DOHH2 (cell line): ENCODE measurements at regions not wholly inside any gene's neighbourhood (a gene's known extent, or its start where the extent isn't known, plus 50 kb on each side); places are given as distances from the start of the nearest gene placed in this dataset.

ENCODE experiments used
- H3F3A ChIP-seq: fragments of 200-600 bp; sonication (generic), shearing (Covaris generic); 2 replicates; pipeline ENCODE4 v1.6.0; 2016; ENCODE audit warnings: antibody characterized with exemption, mild to moderate bottlenecking; ENCODE audit not compliant: control insufficient read depth, insufficient read depth
- H3K27ac ChIP-seq: fragments of 200-600 bp; sonication (generic); 2 replicates; pipeline ENCODE4 v1.5.1; 2014; ENCODE audit warnings: low read depth, mild to moderate bottlenecking, low read length, moderate library complexity
- H3K27me3 ChIP-seq: fragments of 200-600 bp; sonication (generic); 2 replicates; pipeline ENCODE4 v1.6.1; 2014; ENCODE audit warnings: mild to moderate bottlenecking, low read length, mixed read lengths; ENCODE audit not compliant: control insufficient read depth
- H3K36me3 ChIP-seq: fragments of 200-600 bp; sonication (generic); 2 replicates; pipeline ENCODE4 v1.6.1; 2014; ENCODE audit warnings: mild to moderate bottlenecking, low read length, moderate library complexity, mixed read lengths; ENCODE audit not compliant: control insufficient read depth
- H3K4me1 ChIP-seq: fragments of 200-600 bp; sonication (generic); 2 replicates; pipeline ENCODE4 v1.6.1; 2014; ENCODE audit warnings: mild to moderate bottlenecking, low read length, mixed read lengths; ENCODE audit not compliant: control insufficient read depth
- H3K4me2 ChIP-seq: fragments of 200-600 bp; sonication (generic); 2 replicates; pipeline ENCODE4 v1.6.0; 2014; ENCODE audit warnings: mild to moderate bottlenecking, low read length, moderate library complexity
- H3K4me3 ChIP-seq: fragments of 200-600 bp; sonication (generic); 2 replicates; pipeline ENCODE4 v1.5.1; 2014; ENCODE audit warnings: mild to moderate bottlenecking, low read length, mixed read lengths
- H3K79me2 ChIP-seq: fragments of 200-600 bp; sonication (generic); 2 replicates; pipeline ENCODE4 v1.6.1; 2014; ENCODE audit warnings: mild to moderate bottlenecking, low read length, mixed read lengths; ENCODE audit not compliant: control insufficient read depth
- H3K9me2 ChIP-seq: fragments of 200-600 bp; sonication (generic); replicated peaks from 2 replicates; pipeline ENCODE4 v1.6.1; 2014; ENCODE audit warnings: mild to moderate bottlenecking, low read length, mixed read lengths; ENCODE audit not compliant: control insufficient read depth
- H3K9me3 ChIP-seq: fragments of 200-600 bp; sonication (generic); 2 replicates; pipeline ENCODE4 v1.6.1; 2014; ENCODE audit warnings: antibody characterized with exemption, low read length, mixed read lengths; ENCODE audit not compliant: control insufficient read depth, insufficient read depth
- H4K20me1 ChIP-seq: fragments of 200-600 bp; sonication (generic); 2 replicates; pipeline ENCODE4 v1.6.0; 2014; ENCODE audit warnings: low read depth, mild to moderate bottlenecking, antibody characterized with exemption, low read length, moderate library complexity; ENCODE audit not compliant: control insufficient read depth, insufficient read depth
- EZH2phosphoT487 ChIP-seq: fragments of 200-600 bp; sonication (generic); IDR thresholded peaks from 2 replicates; pipeline ENCODE4 v1.6.1; 2017; ENCODE audit warnings: borderline replicate concordance, mild to moderate bottlenecking, antibody characterized with exemption, low read length, moderate library complexity, mixed read lengths
- TF ChIP-seq, protein P1 (sequence below): fragments of 200-600 bp; sonication (generic); IDR thresholded peaks from one replicate; pipeline ENCODE4 v1.5.1; 2014; ENCODE audit warnings: antibody characterized with exemption, mild to moderate bottlenecking, low read depth, low read length; ENCODE audit not compliant: poor library complexity, severe bottlenecking

- Histone ChIP-seq H3K27me3 (peaks cover 42% of the 10 kb centered on the region), H3K79me2 (no peaks in the 10 kb centered on the region), H3K27ac (no peak overlapping the region), H3K9me3 (no peaks in the 10 kb centered on the region), H3K4me1 (no peaks in the 10 kb centered on the region), H3K4me3 (no peak overlapping the region), H3K9me2 (no peaks in the 10 kb centered on the region), H3K4me2 (no peak overlapping the region), H4K20me1 (no peaks in the 10 kb centered on the region), H3F3A (no peaks in the 10 kb centered on the region), H3K36me3 (no peaks in the 10 kb centered on the region)
- TF ChIP-seq, protein P1, sequence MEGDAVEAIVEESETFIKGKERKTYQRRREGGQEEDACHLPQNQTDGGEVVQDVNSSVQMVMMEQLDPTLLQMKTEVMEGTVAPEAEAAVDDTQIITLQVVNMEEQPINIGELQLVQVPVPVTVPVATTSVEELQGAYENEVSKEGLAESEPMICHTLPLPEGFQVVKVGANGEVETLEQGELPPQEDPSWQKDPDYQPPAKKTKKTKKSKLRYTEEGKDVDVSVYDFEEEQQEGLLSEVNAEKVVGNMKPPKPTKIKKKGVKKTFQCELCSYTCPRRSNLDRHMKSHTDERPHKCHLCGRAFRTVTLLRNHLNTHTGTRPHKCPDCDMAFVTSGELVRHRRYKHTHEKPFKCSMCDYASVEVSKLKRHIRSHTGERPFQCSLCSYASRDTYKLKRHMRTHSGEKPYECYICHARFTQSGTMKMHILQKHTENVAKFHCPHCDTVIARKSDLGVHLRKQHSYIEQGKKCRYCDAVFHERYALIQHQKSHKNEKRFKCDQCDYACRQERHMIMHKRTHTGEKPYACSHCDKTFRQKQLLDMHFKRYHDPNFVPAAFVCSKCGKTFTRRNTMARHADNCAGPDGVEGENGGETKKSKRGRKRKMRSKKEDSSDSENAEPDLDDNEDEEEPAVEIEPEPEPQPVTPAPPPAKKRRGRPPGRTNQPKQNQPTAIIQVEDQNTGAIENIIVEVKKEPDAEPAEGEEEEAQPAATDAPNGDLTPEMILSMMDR, result no peak
- TF ChIP-seq EZH2phosphoT487, result no peak
Observed at GRCh38 chr7:22895140-22895827, 72.6 kb upstream of the TOMM7 start.

DNA sequence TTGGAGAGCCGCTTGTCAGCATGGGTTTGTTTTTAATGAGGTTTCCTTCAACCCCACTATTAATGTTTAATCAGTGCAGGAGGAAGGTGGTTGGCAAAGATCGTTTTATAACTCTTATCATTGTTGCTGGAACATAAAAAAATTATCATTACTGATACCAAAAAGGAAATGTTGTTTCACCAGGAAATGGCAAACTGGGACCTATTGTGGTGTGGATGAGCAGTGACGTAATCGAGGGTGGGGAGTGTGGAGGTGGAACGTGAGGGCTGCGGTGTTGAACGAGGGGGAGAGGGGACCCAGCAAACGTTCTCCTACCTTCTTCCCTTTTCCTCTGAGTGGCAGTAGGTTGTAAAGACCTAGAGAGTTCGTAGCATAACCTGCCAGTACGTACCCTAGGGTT is 71.9 kb upstream of the TOMM7 start:
- no peak overlapping the region for H3K27ac ChIP-seq
- no peaks in the 10 kb centered on the region for H3K9me2 ChIP-seq
- H3K9me3 ChIP-seq, result no peaks in the 10 kb centered on the region
- no peaks in the 10 kb centered on the region for H4K20me1 ChIP-seq
- H3K4me1 ChIP-seq, result no peaks in the 10 kb centered on the region
- H3K36me3 ChIP-seq, result no peaks in the 10 kb centered on the region
- H3K4me3 ChIP-seq, result no peak overlapping the region
- peaks cover 39% of the 10 kb centered on the region for H3K27me3 ChIP-seq
- TF ChIP-seq, protein P1, result no peak
- TF ChIP-seq EZH2phosphoT487, result no peak
- no peaks in the 10 kb centered on the region for H3K79me2 ChIP-seq
- no peak overlapping the region for H3K4me2 ChIP-seq
- no peaks in the 10 kb centered on the region for H3F3A ChIP-seq

DNA sequence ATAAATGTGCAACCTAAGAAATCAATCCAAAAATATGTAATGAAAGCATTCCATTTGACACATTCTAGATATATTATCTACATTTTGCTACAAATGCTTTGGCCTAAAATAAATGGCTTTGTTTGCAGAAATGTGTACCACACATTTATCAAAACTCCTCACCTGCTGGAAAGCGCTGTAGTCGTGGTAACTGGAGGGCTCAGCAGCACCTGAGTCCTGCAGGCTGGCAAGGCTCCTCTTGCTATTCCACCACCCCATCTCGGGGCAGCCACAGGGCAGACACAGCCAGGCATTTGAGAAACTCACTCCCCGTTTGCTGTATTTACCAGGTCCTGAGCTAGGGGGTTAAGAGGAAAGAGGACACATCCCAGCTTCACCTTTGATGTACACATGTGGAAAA is 68.1 kb upstream of the TOMM7 start:
- Histone ChIP-seq H3K4me1 (peaks cover 7% of the 10 kb centered on the region), H3K27me3 (peaks cover 34% of the 10 kb centered on the region), H3K36me3 (no peaks in the 10 kb centered on the region), H3K4me3 (no peak overlapping the region), H3K9me2 (no peaks in the 10 kb centered on the region), H3K27ac (no peak overlapping the region), H3K4me2 (no peak overlapping the region), H3K79me2 (no peaks in the 10 kb centered on the region), H3F3A (0 out of 2 replicates have a peak, but pooled peaks cover under 1% of the 10 kb centered on the region), H4K20me1 (no peaks in the 10 kb centered on the region), H3K9me3 (no peaks in the 10 kb centered on the region)
- TF ChIP-seq EZH2phosphoT487, result no peak
- TF ChIP-seq, protein P1, result no peak
